ENCODE measurements at regions not wholly inside any gene's neighbourhood (a gene's known extent, or its start where the extent isn't known, plus 50 kb on each side); places are given as distances from the start of the nearest gene placed in this dataset.

DNA sequence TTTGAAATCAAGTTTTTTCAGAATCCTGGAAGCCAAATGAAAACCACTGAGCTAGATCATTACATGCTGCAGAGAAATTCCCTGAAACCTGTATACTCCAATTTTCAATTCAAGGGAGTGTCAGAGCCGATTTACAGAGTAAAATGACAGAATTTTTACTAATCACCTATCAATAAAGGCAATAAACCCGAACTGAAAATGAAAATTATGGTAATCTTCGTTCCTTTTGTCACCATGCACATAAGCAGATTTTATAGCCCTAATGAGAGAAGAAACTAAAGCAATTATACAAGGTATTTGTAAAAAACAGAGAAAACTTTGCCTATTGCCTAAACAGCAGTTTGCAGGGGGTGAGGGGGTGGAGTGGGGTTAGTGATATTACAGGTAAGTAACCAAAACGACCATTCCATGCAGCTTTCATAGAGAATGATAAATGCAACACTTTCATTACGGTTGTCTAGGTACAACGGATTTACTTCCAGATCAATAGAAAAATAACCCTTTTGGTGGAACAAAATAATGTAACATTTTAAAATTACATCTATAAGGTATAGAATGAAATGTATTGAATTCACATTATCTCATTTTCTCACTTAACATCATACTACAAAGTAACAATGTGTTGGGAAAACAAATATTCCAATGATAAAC, 115.2 kb upstream of the BEND6 start:
- no peaks in the 10 kb centered on the region for H3K36me3 ChIP-seq (ENCODE audit: control insufficient read depth, insufficient read depth, low read length)
- peaks cover 2% of the 10 kb centered on the region; the same call in 1 of the 2 replicates for H3K4me1 ChIP-seq (ENCODE audit: control insufficient read depth, insufficient read depth, low read length)
- no peak overlapping the region for H3K4me3 ChIP-seq (ENCODE audit: low read length)
- no CpG with 5 or more reads among the region's 6 CpGs for WGBS (ENCODE audit: insufficient coverage, insufficient read length)
- no peaks in the 10 kb centered on the region for H3K27me3 ChIP-seq (ENCODE audit: control insufficient read depth, insufficient read depth, low read length)
- no peak overlapping the region for H3K27ac ChIP-seq (ENCODE audit: low read length)
- H3K9me3 ChIP-seq (ENCODE audit: control insufficient read depth, insufficient read depth, low read length): no peaks in the 10 kb centered on the region
- no peak for DNase-seq (ENCODE audit: low read depth, low spot score)

- Histone ChIP-seq H3K4me1 (ENCODE audit: control insufficient read depth, insufficient read depth, low read length) (peaks cover 2% of the 10 kb centered on the region; the same call in 1 of the 2 replicates), H3K36me3 (ENCODE audit: control insufficient read depth, insufficient read depth, low read length) (no peaks in the 10 kb centered on the region), H3K27ac (ENCODE audit: low read length) (no peak overlapping the region), H3K27me3 (ENCODE audit: control insufficient read depth, insufficient read depth, low read length) (no peaks in the 10 kb centered on the region), H3K9me3 (ENCODE audit: control insufficient read depth, insufficient read depth, low read length) (no peaks in the 10 kb centered on the region), H3K4me3 (ENCODE audit: low read length) (no peak overlapping the region)
- DNase-seq (ENCODE audit: low read depth, low spot score): no peak
- WGBS (ENCODE audit: insufficient coverage, insufficient read length): no CpG with 5 or more reads among the region's 1 CpG
These were observed 115.9 kb upstream of the BEND6 start for GRCh38 chr6:56838965-56839364.

GRCh38 chr6:56838016-56838555, 116.8 kb upstream of the BEND6 start:
- WGBS (ENCODE audit: insufficient coverage, insufficient read length): no CpG with 5 or more reads among the region's 2 CpGs

DNA sequence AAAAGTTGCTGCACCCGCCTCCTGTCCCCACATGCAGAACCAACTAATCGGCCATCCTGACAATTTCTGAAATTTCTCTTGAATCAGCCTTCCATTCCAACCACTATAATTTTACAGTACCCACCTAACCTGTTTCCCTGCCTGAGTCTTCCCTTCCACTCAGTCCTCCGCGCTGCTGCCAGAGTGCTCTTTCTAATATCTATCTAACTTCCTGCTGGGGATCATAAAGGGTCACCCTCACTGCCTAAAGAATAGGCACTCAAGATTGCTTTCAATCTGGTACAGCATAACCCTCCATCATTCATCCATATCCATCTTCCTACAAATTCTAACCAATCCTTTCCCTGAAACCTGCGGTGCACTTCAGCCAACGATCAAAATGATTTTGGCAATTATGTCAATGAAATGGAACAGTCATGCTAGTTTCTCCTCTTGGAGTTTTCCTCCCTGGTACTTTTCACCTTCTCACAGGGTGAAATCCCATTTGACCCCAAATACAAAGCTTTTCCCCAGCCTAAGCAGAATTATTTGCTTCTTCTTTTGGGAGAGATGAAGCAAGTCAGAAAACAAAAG, 117.5 kb upstream of the BEND6 start:
- H3K27me3 ChIP-seq (ENCODE audit: control insufficient read depth, insufficient read depth, low read length): no peaks in the 10 kb centered on the region
- H3K27ac ChIP-seq (ENCODE audit: low read length): no peak overlapping the region
- no peak overlapping the region for H3K4me3 ChIP-seq (ENCODE audit: low read length)
- peaks cover 2% of the 10 kb centered on the region; the same call in 1 of the 2 replicates for H3K4me1 ChIP-seq (ENCODE audit: control insufficient read depth, insufficient read depth, low read length)
- H3K9me3 ChIP-seq (ENCODE audit: control insufficient read depth, insufficient read depth, low read length): no peaks in the 10 kb centered on the region
- H3K36me3 ChIP-seq (ENCODE audit: control insufficient read depth, insufficient read depth, low read length): no peaks in the 10 kb centered on the region
- whole genome bisulfite sequencing (ENCODE audit: insufficient coverage, insufficient read length): 100% methylated on average over 2 of the region's 6 CpGs
- no peak for DNase-seq (ENCODE audit: low read depth, low spot score)

More at GRCh38 chr6:56838016-56838555, 116.8 kb upstream of the BEND6 start:
- Histone ChIP-seq H3K4me3 (ENCODE audit: low read length) (no peak overlapping the region), H3K4me1 (ENCODE audit: control insufficient read depth, insufficient read depth, low read length) (peaks cover 2% of the 10 kb centered on the region; the same call in 1 of the 2 replicates), H3K27me3 (ENCODE audit: control insufficient read depth, insufficient read depth, low read length) (no peaks in the 10 kb centered on the region), H3K36me3 (ENCODE audit: control insufficient read depth, insufficient read depth, low read length) (no peaks in the 10 kb centered on the region), H3K27ac (ENCODE audit: low read length) (no peak overlapping the region), H3K9me3 (ENCODE audit: control insufficient read depth, insufficient read depth, low read length) (no peaks in the 10 kb centered on the region)
- DNase-seq (ENCODE audit: low read depth, low spot score): no peak

GRCh38 chr6:56835612-56836011, 119.3 kb upstream of the BEND6 start:
- no peak for DNase-seq (ENCODE audit: low read depth, low spot score)
- H3K27me3 ChIP-seq (ENCODE audit: control insufficient read depth, insufficient read depth, low read length): no peaks in the 10 kb centered on the region
- peaks cover 2% of the 10 kb centered on the region; the same call in 1 of the 2 replicates for H3K4me1 ChIP-seq (ENCODE audit: control insufficient read depth, insufficient read depth, low read length)
- WGBS (ENCODE audit: insufficient coverage, insufficient read length): 100% methylated on average over 1 of the region's 3 CpGs
- no peak overlapping the region for H3K4me3 ChIP-seq (ENCODE audit: low read length)
- H3K9me3 ChIP-seq (ENCODE audit: control insufficient read depth, insufficient read depth, low read length): no peaks in the 10 kb centered on the region
- H3K27ac ChIP-seq (ENCODE audit: low read length): no peak overlapping the region
- no peaks in the 10 kb centered on the region for H3K36me3 ChIP-seq (ENCODE audit: control insufficient read depth, insufficient read depth, low read length)

- Histone ChIP-seq H3K4me1 (ENCODE audit: control insufficient read depth, insufficient read depth, low read length) (peaks cover 2% of the 10 kb centered on the region; the same call in 1 of the 2 replicates), H3K27ac (ENCODE audit: low read length) (no peak overlapping the region), H3K36me3 (ENCODE audit: control insufficient read depth, insufficient read depth, low read length) (no peaks in the 10 kb centered on the region), H3K9me3 (ENCODE audit: control insufficient read depth, insufficient read depth, low read length) (no peaks in the 10 kb centered on the region), H3K27me3 (ENCODE audit: control insufficient read depth, insufficient read depth, low read length) (no peaks in the 10 kb centered on the region), H3K4me3 (ENCODE audit: low read length) (no peak overlapping the region)
- no peak for DNase-seq (ENCODE audit: low read depth, low spot score)
- no CpG with 5 or more reads among the region's 1 CpG for WGBS (ENCODE audit: insufficient coverage, insufficient read length)
These were observed 121.0 kb upstream of the BEND6 start for GRCh38 chr6:56833873-56834272.

DNA sequence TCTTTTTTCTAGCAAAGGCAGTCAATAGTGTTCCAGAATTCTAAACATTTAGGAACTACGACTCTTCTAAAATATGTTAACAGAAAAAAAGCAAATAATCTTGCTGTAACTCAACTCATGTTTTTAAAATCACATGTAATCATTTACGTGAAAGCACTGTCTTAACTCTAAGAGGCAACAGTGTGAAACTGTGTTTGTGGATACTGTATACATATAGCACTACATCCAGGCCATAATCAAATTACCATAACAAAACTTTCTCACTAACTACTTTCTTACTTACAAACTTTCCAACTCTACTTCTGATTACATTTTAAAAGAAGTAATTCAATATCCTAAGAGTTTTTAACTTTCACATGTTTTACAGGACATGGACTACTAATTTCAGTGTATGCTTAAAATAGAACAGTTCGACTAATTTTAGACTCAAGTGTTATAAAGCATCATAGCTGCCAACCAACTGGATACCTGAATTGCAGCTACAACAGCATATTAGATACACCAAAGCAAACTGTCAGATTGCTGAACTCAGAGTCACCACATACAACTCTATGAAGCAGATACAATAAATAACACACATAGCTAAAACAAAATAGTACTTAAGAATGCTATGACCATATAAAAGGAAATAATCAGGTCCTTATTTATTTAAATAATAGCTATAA, 121.6 kb upstream of the BEND6 start:
- Histone ChIP-seq H3K4me3 (ENCODE audit: low read length) (no peak overlapping the region), H3K36me3 (ENCODE audit: control insufficient read depth, insufficient read depth, low read length) (no peaks in the 10 kb centered on the region), H3K9me3 (ENCODE audit: control insufficient read depth, insufficient read depth, low read length) (no peaks in the 10 kb centered on the region), H3K4me1 (ENCODE audit: control insufficient read depth, insufficient read depth, low read length) (peaks cover 2% of the 10 kb centered on the region; the same call in 1 of the 2 replicates), H3K27ac (ENCODE audit: low read length) (no peak overlapping the region), H3K27me3 (ENCODE audit: control insufficient read depth, insufficient read depth, low read length) (no peaks in the 10 kb centered on the region)
- WGBS (ENCODE audit: insufficient coverage, insufficient read length): no CpG with 5 or more reads among the region's 3 CpGs
- no peak for DNase-seq (ENCODE audit: low read depth, low spot score)

GRCh38 chr6:56832225-56832624, 122.7 kb upstream of the BEND6 start:
- Histone ChIP-seq H3K27me3 (ENCODE audit: control insufficient read depth, insufficient read depth, low read length) (no peaks in the 10 kb centered on the region), H3K4me3 (ENCODE audit: low read length) (no peak overlapping the region), H3K36me3 (ENCODE audit: control insufficient read depth, insufficient read depth, low read length) (no peaks in the 10 kb centered on the region), H3K27ac (ENCODE audit: low read length) (no peak overlapping the region), H3K4me1 (ENCODE audit: control insufficient read depth, insufficient read depth, low read length) (peaks cover 2% of the 10 kb centered on the region; the same call in 1 of the 2 replicates), H3K9me3 (ENCODE audit: control insufficient read depth, insufficient read depth, low read length) (no peaks in the 10 kb centered on the region)
- no peak for DNase-seq (ENCODE audit: low read depth, low spot score)
- no CpG with 5 or more reads among the region's 3 CpGs for WGBS (ENCODE audit: insufficient coverage, insufficient read length)

- Histone ChIP-seq H3K36me3 (ENCODE audit: control insufficient read depth, insufficient read depth, low read length) (no peaks in the 10 kb centered on the region), H3K9me3 (ENCODE audit: control insufficient read depth, insufficient read depth, low read length) (no peaks in the 10 kb centered on the region), H3K4me3 (ENCODE audit: low read length) (no peak overlapping the region), H3K27me3 (ENCODE audit: control insufficient read depth, insufficient read depth, low read length) (no peaks in the 10 kb centered on the region), H3K27ac (ENCODE audit: low read length) (no peak overlapping the region), H3K4me1 (ENCODE audit: control insufficient read depth, insufficient read depth, low read length) (peaks cover 2% of the 10 kb centered on the region; the same call in 1 of the 2 replicates)
- DNase-seq (ENCODE audit: low read depth, low spot score): no peak
- WGBS (ENCODE audit: insufficient coverage, insufficient read length): no CpG with 5 or more reads among the region's 2 CpGs
These were observed 123.6 kb upstream of the BEND6 start for GRCh38 chr6:56831334-56831733.

GRCh38 chr6:56827908-56828649, 126.8 kb upstream of the BEND6 start:
- H3K27me3 ChIP-seq (ENCODE audit: control insufficient read depth, insufficient read depth, low read length): no peaks in the 10 kb centered on the region
- H3K4me3 ChIP-seq (ENCODE audit: low read length): no peak overlapping the region
- H3K27ac ChIP-seq (ENCODE audit: low read length): no peak overlapping the region
- DNase-seq (ENCODE audit: low read depth, low spot score): no peak
- H3K36me3 ChIP-seq (ENCODE audit: control insufficient read depth, insufficient read depth, low read length): no peaks in the 10 kb centered on the region
- H3K9me3 ChIP-seq (ENCODE audit: control insufficient read depth, insufficient read depth, low read length): no peaks in the 10 kb centered on the region
- H3K4me1 ChIP-seq (ENCODE audit: control insufficient read depth, insufficient read depth, low read length): peaks cover 2% of the 10 kb centered on the region; the same call in 1 of the 2 replicates
- no CpG with 5 or more reads among the region's 2 CpGs for WGBS (ENCODE audit: insufficient coverage, insufficient read length)

Measured in iPS DF 6.9 (cell line).